Central memory CD8-positive, alpha-beta T cell (primary cell): ENCODE measurements at regions not wholly inside any gene's neighbourhood (a gene's known extent, or its start where the extent isn't known, plus 50 kb on each side); places are given as distances from the start of the nearest gene placed in this dataset.

Experiments used
- ATAC-seq: fragments of 150-1000 bp; cut with Tn5 transposase; replicated peaks from 2 replicates; pipeline ENCODE4 v1.10.0; 2022; ENCODE audit warnings: mild to moderate bottlenecking, moderate FRiP score, moderate number of reproducible peaks; ENCODE audit not compliant: poor library complexity, severe bottlenecking; ENCODE audit errors: extremely low read depth
- DNase-seq, 2 donors: peaks; one replicate each; pipeline ENCODE4 v3.0.0; 2021; ENCODE audit warnings: low spot score in 2 of 2
- H3K27ac Mint-ChIP-seq: one replicate; pipeline ENCODE4 v1.8.0; 2022; ENCODE audit warnings: low read depth, mild to moderate bottlenecking, moderate library complexity, mixed read lengths
- H3K27me3 Mint-ChIP-seq: one replicate; pipeline ENCODE4 v1.8.0; 2022; ENCODE audit warnings: mixed read lengths
- H3K36me3 Mint-ChIP-seq: one replicate; pipeline ENCODE4 v1.8.0; 2022; ENCODE audit warnings: mild to moderate bottlenecking, moderate library complexity, mixed read lengths; ENCODE audit not compliant: insufficient read depth
- H3K4me1 Mint-ChIP-seq: one replicate; pipeline ENCODE4 v1.8.0; 2022; ENCODE audit warnings: mixed read lengths
- H3K4me3 Mint-ChIP-seq: one replicate; pipeline ENCODE4 v1.8.0; 2022; ENCODE audit warnings: mild to moderate bottlenecking, moderate library complexity, mixed read lengths
- H3K9me3 Mint-ChIP-seq: one replicate; pipeline ENCODE4 v1.8.0; 2022; ENCODE audit warnings: mixed read lengths

DNA sequence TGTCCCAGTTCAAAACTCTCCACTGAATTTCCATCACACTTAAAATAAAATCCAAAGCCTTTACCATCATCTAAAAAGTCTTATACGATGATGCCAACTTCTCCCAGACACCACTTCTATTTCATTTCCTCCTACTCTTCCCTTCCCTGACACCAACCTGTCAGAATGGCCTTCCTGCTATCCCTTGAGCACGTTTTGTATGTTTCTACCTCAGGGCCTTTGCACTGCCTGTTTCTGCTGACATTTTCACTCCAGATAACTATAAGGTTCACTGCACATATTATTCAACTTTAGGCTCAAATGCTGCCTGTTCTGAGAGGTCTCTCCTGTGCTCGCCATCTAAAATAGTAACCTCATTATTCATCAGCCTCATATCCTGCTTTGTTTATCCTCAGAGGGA lies 269.6 kb downstream of the HTR7 start:
- H3K4me1 Mint-ChIP-seq = no peaks in the 10 kb centered on the region
- H3K9me3 Mint-ChIP-seq = peaks cover 3% of the 10 kb centered on the region
- ATAC-seq = no peak

DNA sequence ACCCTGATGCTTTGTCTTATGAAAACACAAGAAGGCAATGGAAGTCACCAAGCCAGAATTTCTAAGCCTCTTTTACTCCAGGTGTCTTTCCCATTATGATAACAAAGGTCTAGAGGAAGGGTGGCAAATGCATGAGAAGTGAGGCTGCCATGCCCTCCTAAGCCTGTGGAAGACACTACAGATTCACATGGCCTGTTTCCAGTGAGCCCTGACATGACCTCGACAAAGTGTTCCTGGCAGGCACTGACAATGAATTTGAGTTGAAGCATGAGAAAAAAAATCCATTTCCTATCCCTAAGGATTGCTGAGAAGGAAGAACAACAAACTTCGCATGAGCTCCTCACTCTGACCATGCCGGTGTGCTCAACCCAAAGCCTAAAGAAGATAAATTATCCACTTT lies 268.0 kb downstream of the HTR7 start:
- H3K9me3 Mint-ChIP-seq = no peaks in the 10 kb centered on the region
- H3K36me3 Mint-ChIP-seq = no peaks in the 10 kb centered on the region
- no peak overlapping the region for H3K4me3 Mint-ChIP-seq
- ATAC-seq (no peak), DNase-seq (no peak)
- H3K27me3 Mint-ChIP-seq = no peaks in the 10 kb centered on the region
- H3K4me1 Mint-ChIP-seq = no peaks in the 10 kb centered on the region
- no peak overlapping the region for H3K27ac Mint-ChIP-seq

More for the DNA sequence above, 269.6 kb downstream of the HTR7 start:
- H3K4me3 Mint-ChIP-seq = no peak overlapping the region
- no peak for DNase-seq
- H3K27me3 Mint-ChIP-seq = no peaks in the 10 kb centered on the region
- H3K27ac Mint-ChIP-seq = no peak overlapping the region
- H3K36me3 Mint-ChIP-seq = no peaks in the 10 kb centered on the region

DNA sequence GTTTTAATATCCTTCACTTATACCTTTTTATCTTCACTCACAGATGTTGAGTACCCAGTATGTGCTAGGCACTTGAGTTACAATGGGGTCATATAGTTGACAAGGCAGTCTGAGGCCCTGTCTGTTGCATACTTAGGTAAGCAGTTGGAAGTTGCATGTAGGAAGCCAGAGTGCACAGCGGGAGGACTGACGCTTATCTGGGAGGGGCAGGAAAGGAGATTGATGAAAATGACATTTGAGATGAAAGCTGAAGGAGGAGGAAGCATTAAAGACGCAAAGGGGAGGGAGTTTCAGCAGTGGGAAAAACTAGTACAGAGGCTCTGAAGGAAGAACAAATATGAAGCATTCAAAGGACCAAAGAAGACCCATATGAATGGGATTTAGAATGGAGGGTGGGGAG lies 266.2 kb downstream of the HTR7 start:
- no peak overlapping the region for H3K4me3 Mint-ChIP-seq
- H3K27me3 Mint-ChIP-seq = no peaks in the 10 kb centered on the region
- DNase-seq = no peak
- no peaks in the 10 kb centered on the region for H3K36me3 Mint-ChIP-seq
- H3K27ac Mint-ChIP-seq = no peak overlapping the region
- no peaks in the 10 kb centered on the region for H3K9me3 Mint-ChIP-seq
- H3K4me1 Mint-ChIP-seq = no peaks in the 10 kb centered on the region
- ATAC-seq = no peak

DNA sequence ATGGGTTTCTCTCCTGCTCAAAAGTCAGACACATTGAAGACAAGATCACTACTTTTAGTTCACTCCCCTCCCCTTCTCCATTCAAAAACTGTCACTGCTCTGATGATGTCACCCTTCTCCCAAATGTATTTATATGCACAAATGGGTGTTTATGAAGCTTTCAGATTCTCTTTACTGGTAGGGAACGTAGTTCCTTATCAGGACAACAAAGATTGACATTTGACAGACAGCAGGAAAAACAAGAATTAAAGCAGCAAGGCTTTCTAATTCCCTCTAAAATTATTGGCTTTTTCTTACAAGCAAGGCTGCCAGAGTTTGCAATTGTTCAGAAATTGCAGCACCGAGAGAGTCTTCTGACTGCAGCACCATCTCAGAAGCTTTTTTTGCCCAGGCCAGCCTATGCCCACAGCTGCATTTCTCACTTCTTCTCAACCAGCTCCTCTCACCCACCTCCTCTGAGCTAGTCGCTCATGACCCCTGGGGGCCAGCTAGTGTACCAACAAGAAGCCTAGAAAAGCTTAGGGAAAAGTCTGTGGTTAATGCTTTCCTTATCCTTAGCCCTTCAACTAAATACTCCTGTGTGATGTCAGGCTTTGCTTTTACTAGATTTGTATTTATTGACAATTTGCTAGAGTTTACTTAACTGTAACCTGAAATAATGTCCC lies 265.1 kb downstream of the HTR7 start:
- no peak for ATAC-seq
- H3K4me1 Mint-ChIP-seq = no peaks in the 10 kb centered on the region
- DNase-seq = no peak
- no peaks in the 10 kb centered on the region for H3K9me3 Mint-ChIP-seq
- no peaks in the 10 kb centered on the region for H3K27me3 Mint-ChIP-seq
- no peaks in the 10 kb centered on the region for H3K36me3 Mint-ChIP-seq
- H3K27ac Mint-ChIP-seq = no peak overlapping the region
- no peak overlapping the region for H3K4me3 Mint-ChIP-seq

DNA sequence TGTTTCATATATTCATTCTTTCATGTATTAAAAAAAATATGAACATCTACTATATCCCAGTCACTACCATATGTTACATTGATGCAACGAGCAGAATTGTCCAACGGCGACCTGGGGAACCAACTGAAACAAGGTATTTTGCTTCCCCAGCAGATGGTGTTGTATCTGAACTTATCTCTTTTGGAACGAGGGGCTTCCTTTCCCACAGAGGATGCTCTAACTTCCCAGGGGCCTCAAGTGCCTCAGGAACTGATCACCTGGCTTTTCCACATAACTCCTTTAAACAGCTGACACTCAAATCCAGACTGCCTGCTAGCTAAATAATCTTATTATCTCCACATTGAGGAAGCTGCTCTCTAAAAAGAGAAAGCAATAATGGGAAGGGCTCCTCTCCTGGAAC lies 259.3 kb downstream of the HTR7 start:
- ATAC-seq (no peak), DNase-seq (no peak)
- Mint-ChIP-seq H3K36me3 (no peaks in the 10 kb centered on the region), H3K27ac (no peak overlapping the region), H3K9me3 (no peaks in the 10 kb centered on the region), H3K4me1 (no peaks in the 10 kb centered on the region), H3K4me3 (no peak overlapping the region), H3K27me3 (no peaks in the 10 kb centered on the region)

DNA sequence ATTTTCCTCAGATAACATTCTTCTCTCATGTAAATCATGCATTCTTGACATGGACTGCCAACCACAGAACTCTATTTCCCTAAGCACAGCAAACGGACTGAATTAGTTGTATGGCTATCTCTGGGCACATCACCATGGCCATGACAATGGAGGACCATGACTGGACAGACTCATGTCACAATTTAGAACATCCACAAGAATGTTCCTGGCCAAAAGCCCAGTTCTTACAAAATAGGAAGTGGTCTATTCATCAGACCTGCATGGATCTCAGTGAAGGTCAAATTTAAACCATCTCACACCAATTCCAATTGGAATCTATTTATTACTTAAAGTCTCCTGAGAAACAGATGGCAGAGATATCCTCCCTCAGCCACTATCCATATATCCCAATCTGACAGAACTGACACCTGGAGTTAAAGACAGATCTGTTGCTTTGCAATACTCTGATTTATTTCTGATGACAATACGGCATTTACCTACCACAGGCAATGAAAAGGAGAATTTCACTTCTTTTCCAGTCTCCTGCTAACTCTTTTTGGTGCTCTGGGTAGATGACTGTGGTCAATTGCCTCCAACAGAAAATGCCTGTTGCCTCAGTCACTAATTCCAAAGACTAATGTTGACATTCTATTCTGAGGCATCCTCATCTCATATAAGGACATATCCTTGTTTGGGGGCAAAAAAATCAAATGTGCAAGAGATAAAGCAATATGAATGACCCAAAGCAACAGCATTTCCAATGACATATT lies 254.8 kb downstream of the HTR7 start:
- H3K9me3 Mint-ChIP-seq = peaks cover 7% of the 10 kb centered on the region
- H3K36me3 Mint-ChIP-seq = no peaks in the 10 kb centered on the region
- DNase-seq (no peak), ATAC-seq (no peak)
- H3K27me3 Mint-ChIP-seq = no peaks in the 10 kb centered on the region
- no peak overlapping the region for H3K27ac Mint-ChIP-seq
- no peak overlapping the region for H3K4me3 Mint-ChIP-seq
- H3K4me1 Mint-ChIP-seq = no peaks in the 10 kb centered on the region

DNA sequence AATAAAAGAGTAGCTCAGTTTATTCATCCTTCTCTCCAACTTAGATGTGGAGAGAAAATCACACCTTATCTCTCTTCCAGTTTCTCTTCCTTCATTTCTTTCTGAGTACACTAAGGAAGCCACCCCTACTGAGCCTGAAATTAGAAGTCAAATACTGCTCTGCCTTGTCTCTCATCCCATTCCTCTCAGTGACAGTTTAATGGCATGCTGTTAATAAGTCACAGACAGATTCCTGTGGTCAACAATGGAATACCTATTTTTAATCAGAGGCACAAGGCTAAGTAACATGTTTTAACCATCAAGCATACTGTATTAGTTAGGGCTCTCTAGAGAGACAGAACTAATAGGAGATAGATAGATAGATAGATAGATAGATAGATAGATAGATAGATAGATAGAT lies 253.2 kb downstream of the HTR7 start:
- Mint-ChIP-seq H3K4me1 (no peaks in the 10 kb centered on the region), H3K27ac (no peak overlapping the region), H3K36me3 (no peaks in the 10 kb centered on the region), H3K9me3 (peaks cover 9% of the 10 kb centered on the region), H3K4me3 (no peak overlapping the region), H3K27me3 (no peaks in the 10 kb centered on the region)
- no peak for ATAC-seq
- DNase-seq = no peak

DNA sequence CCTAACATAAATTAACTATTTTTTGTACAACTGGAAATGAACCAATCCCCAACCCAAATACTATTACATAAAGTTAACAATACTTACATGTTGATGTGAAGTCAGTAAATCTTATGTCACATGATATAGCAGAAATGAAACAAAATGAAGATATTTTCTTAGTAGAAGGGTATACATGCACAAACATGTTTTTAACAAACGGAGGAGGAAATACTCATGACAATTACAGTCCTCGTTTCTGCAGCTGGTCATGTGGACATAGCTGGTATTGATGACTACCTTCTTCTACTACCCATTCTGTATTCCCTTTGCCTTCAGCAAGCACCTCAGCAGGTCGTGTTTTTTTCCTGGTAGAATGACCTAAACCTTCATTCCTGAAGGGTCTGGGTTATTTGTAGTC lies 252.3 kb downstream of the HTR7 start:
- peaks cover 15% of the 10 kb centered on the region for H3K9me3 Mint-ChIP-seq
- H3K36me3 Mint-ChIP-seq = no peaks in the 10 kb centered on the region
- no peaks in the 10 kb centered on the region for H3K27me3 Mint-ChIP-seq
- no peak overlapping the region for H3K27ac Mint-ChIP-seq
- ATAC-seq (no peak), DNase-seq (no peak)
- H3K4me1 Mint-ChIP-seq = no peaks in the 10 kb centered on the region
- no peak overlapping the region for H3K4me3 Mint-ChIP-seq

DNA sequence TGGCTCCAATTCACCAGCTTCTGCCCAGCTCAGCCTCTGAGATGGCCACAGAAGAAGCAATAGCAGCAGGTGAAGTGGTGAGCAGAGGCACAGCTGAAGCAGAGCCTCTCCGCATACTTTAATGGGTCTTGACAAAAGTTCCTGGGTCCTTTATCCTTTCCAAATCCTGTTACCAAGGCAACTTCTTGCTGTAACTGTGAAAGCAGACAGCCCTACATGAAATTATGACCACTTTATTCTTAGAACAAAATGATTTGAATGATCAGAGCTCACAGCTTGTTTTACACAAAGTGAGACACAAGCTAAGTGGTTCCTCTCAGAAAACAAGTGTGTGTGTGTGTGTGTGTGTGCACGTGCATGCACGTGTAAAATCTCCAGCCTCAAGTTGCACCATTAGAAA lies 245.6 kb downstream of the HTR7 start:
- H3K27me3 Mint-ChIP-seq = no peaks in the 10 kb centered on the region
- no peaks in the 10 kb centered on the region for H3K4me1 Mint-ChIP-seq
- no peak for DNase-seq
- H3K36me3 Mint-ChIP-seq = peaks cover 2% of the 10 kb centered on the region
- no peak overlapping the region for H3K4me3 Mint-ChIP-seq
- H3K27ac Mint-ChIP-seq = no peak overlapping the region
- no peak for ATAC-seq
- peaks cover 10% of the 10 kb centered on the region for H3K9me3 Mint-ChIP-seq

DNA sequence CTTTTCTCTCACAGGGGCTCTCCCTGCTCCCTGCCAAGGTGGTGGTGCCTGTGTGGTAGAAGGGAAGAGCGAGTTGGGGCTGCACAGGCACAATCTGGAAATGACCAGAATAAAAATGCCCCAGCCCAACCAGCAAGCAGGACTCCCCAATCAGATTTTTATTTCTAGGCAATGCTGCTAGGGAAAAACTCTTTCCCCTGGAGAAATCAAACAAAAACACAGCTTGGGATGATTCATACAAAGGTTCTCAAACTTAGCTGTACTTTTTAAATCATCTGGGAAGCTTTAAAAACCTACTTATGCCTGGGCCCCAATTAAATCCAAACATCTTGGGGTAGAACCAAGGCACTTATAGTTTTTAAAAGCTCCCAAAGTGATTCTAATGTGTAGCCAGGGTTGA lies 243.2 kb downstream of the HTR7 start:
- ATAC-seq (no peak), DNase-seq (no peak)
- H3K27me3 Mint-ChIP-seq = no peaks in the 10 kb centered on the region
- no peak overlapping the region for H3K27ac Mint-ChIP-seq
- H3K36me3 Mint-ChIP-seq = peaks cover 2% of the 10 kb centered on the region
- H3K4me3 Mint-ChIP-seq = no peak overlapping the region
- H3K9me3 Mint-ChIP-seq = peaks cover 5% of the 10 kb centered on the region
- H3K4me1 Mint-ChIP-seq = no peaks in the 10 kb centered on the region

DNA sequence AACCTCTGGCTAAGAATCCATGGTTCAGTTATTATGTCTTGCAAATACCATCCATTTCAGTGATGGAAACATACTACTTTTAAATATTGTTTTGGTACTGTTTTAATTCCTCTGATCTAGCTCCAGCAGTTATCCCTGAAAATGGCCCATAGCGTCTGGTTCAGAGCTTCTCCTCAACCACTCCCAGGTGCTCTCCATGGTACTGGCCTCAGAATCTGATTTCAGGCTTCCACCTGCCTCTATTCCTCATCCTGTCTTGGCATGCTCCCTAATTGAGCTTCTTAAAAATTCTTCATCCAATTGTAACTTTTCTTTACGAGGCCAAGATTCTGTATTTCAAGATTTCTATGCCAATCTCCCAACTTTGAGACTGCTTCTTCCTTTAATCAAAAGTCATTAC lies 236.3 kb downstream of the HTR7 start:
- Mint-ChIP-seq H3K36me3 (peaks cover 2% of the 10 kb centered on the region), H3K27me3 (no peaks in the 10 kb centered on the region), H3K27ac (no peak overlapping the region), H3K4me1 (no peaks in the 10 kb centered on the region), H3K9me3 (no peaks in the 10 kb centered on the region), H3K4me3 (no peak overlapping the region)
- ATAC-seq (no peak), DNase-seq (no peak)

DNA sequence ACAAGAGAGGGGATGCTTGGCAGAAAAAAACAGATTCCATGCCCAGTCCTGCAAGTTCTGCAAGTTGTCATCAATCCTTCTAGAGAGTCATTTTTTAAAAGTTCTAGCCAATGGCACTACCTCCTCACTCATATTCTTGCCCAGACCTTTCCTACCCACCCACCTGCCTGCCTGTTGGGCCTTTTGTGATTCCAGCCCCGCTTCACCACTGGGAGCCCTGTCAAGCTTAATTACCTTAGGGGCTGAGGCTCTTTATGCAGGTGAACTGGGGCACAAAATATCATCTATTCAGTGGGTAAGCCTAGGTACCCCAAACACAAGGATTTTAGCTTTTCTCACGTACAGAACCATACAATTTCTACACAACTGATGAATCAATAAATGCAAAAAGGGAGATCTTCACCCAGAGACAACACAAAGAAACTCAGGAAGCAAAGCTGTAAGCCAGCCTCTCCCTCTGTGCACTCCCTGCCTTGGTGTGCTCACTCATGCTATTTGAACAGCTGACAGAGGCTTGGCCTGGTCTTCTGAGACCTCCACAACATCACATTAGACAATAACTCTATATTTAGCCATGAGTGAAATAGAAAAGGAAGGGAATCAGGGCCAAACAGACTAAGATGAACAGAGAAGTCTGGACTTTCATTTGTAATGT lies 222.6 kb downstream of the HTR7 start:
- no peaks in the 10 kb centered on the region for H3K9me3 Mint-ChIP-seq

DNA sequence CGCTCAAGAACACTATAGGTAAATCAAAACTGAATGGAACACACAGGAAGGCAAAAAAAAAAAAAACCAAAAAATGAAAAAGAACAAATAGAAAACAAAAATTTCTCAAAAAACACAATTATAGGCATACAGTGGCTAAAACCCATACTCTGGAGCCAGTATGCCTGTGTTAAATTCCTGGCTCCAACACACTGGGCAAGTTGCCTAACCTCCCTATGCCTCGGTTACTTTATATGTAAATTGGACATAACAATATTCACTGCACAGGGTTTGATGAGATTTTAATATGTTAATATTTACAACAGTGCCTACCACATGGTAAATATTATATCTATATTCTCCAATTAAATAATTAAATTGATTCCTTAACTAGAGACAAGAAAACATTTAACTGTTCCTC lies 217.1 kb downstream of the HTR7 start:
- H3K27ac Mint-ChIP-seq = no peak overlapping the region
- H3K9me3 Mint-ChIP-seq = no peaks in the 10 kb centered on the region
- no peak overlapping the region for H3K4me3 Mint-ChIP-seq
- no peak for DNase-seq
- H3K36me3 Mint-ChIP-seq = no peaks in the 10 kb centered on the region
- H3K4me1 Mint-ChIP-seq = no peaks in the 10 kb centered on the region
- no peaks in the 10 kb centered on the region for H3K27me3 Mint-ChIP-seq
- no peak for ATAC-seq

More for the DNA sequence above, 222.6 kb downstream of the HTR7 start:
- Mint-ChIP-seq H3K27me3 (no peaks in the 10 kb centered on the region), H3K4me3 (no peak overlapping the region), H3K4me1 (no peaks in the 10 kb centered on the region), H3K27ac (no peak overlapping the region), H3K36me3 (no peaks in the 10 kb centered on the region)
- ATAC-seq (no peak), DNase-seq (no peak)
